ENCODE measurements at regions not wholly inside any gene's neighbourhood (a gene's known extent, or its start where the extent isn't known, plus 50 kb on each side); places are given as distances from the start of the nearest gene placed in this dataset.
"Not testable (repeated sequence)": the region's sequence is repeated elsewhere in the genome, so short reads cannot be mapped to it uniquely, and the experiment has no call there.

DNA sequence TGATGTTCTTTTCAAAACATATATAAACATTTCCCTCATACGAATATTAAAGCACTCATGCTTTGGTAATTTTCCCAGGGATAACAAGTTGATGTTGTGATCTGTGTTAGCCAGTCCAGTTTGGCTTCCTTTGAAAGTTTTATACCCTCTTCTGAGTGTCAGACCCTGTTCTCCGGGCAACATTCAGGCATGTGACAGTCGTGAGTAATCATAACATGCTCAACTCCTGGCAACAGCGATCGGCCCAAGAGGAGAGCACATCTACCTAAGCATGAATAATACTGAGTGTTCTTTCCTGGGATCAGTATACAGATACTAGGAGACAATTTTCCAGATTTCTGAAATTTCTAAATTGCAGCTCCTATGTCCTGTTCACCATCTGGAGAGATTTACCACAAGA is 1086.4 kb downstream of the CDH8 start:
- Histone ChIP-seq H3K27me3 (no peaks in the 10 kb centered on the region), H3K4me3 (no peak overlapping the region), H3K4me1 (no peaks in the 10 kb centered on the region), H3K9me3 (no peaks in the 10 kb centered on the region), H3K36me3 (no peaks in the 10 kb centered on the region), H3K27ac (replicated peaks in 1 of 4) (no peak overlapping the region)
- 46% methylated on average over 5 of the region's 5 CpGs for WGBS
- intact Hi-C loops (cut with DNase I) = no loop called here
- TF ChIP-seq, protein P1, sequence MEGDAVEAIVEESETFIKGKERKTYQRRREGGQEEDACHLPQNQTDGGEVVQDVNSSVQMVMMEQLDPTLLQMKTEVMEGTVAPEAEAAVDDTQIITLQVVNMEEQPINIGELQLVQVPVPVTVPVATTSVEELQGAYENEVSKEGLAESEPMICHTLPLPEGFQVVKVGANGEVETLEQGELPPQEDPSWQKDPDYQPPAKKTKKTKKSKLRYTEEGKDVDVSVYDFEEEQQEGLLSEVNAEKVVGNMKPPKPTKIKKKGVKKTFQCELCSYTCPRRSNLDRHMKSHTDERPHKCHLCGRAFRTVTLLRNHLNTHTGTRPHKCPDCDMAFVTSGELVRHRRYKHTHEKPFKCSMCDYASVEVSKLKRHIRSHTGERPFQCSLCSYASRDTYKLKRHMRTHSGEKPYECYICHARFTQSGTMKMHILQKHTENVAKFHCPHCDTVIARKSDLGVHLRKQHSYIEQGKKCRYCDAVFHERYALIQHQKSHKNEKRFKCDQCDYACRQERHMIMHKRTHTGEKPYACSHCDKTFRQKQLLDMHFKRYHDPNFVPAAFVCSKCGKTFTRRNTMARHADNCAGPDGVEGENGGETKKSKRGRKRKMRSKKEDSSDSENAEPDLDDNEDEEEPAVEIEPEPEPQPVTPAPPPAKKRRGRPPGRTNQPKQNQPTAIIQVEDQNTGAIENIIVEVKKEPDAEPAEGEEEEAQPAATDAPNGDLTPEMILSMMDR (IDR thresholded peaks at IDR 0.05) = no peak
- TF ChIP-seq EP300 (IDR thresholded peaks at IDR 0.05) (no peak), POLR2AphosphoS5 (IDR thresholded peaks at IDR 0.05) (no peak)
- DNase-seq (ENCODE audit: extremely low spot score) = no peak

DNA sequence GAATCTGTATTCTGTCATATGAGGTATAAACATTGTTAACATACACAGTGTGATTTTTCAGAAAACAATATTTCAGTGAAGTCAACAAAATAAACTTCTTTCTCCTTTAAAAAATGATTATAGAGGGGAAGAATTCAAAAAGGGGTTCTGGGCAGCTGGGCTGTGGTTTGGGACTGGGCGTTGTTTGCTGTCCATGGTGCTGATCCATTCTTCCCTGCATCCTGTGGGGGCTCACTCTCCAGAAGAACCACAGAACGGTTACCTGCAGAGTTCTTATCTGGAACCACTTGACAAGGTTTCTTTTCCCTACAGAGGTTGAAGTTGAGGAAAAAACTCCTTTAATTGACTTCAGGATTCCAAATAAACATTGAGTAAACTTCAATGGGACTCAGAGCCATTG is 1091.0 kb downstream of the CDH8 start:
- no peaks in the 10 kb centered on the region for H3K36me3 ChIP-seq
- intact Hi-C loops (cut with DNase I) = no loop called here

DNA sequence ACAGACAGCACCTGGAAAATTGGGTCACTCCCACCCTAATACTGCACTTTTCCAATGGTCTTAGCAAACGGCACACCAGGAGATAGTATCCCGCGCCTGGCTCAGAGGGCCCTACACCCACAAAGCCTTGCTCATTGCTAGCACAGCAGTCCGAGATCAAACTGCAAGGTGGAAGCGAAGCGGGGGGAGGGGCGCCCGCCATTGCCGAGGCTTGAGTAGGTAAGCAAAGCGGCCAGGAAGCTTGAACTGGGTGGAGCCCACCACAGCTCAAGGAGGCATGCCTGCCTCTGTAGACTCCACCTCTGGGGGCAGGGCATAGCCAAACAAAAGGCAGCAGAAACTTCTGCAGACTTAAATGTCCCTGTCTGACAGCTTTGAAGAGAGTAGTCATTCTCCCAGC is 1100.0 kb downstream of the CDH8 start:
- H3K4me1 ChIP-seq; H3K27ac ChIP-seq (replicated peaks in 1 of 4); intact Hi-C loops (cut with DNase I); H3K36me3 ChIP-seq; H3K27me3 ChIP-seq; H3K4me3 ChIP-seq; DNase-seq (ENCODE audit: extremely low spot score); H3K9me3 ChIP-seq: not testable (repeated sequence)
- WGBS = 91% methylated on average over 9 of the region's 10 CpGs

More for the DNA sequence above, 1091.0 kb downstream of the CDH8 start:
- 0% methylated on average over 2 of the region's 2 CpGs for WGBS
- H3K9me3 ChIP-seq = peaks cover 0 to 4% (median 0%) of the 10 kb centered on the region in 4 donors
- TF ChIP-seq EP300 (IDR thresholded peaks at IDR 0.05) (no peak), POLR2A (IDR thresholded peaks at IDR 0.05; ENCODE audit: low read depth) (no peak), POLR2AphosphoS5 (IDR thresholded peaks at IDR 0.05) (no peak)
- TF ChIP-seq, protein P1 (IDR thresholded peaks at IDR 0.05) = no peak
- H3K27ac ChIP-seq (replicated peaks in 1 of 4) = no peak overlapping the region
- H3K4me1 ChIP-seq = no peaks in the 10 kb centered on the region
- no peak for DNase-seq (ENCODE audit: extremely low spot score)
- no peaks in the 10 kb centered on the region for H3K27me3 ChIP-seq
- H3K4me3 ChIP-seq = no peak overlapping the region

DNA sequence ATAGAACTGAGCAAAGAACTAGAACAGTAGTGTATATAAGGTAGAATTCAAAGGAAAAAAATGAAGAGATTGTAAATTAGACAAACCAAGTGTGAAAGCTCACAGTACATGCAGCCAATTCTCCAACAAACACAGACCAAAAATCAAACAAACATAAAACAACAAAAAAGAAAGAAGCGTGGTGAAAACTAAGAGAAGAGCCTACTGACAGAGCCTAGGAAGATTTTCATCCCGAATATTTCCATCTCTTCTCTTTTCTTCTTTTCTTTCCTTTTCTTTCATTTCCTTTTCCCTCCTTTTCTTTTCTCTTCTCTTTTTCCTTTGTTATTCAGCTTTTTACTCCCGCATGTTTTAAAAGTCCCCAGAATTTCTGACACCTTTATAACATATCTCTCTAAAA is 1103.6 kb downstream of the CDH8 start:
- no peaks in the 10 kb centered on the region for H3K27me3 ChIP-seq
- no peaks in the 10 kb centered on the region for H3K4me1 ChIP-seq
- H3K9me3 ChIP-seq = no peaks in the 10 kb centered on the region
- no peak for TF ChIP-seq EP300 (IDR thresholded peaks at IDR 0.05)
- no peak for TF ChIP-seq POLR2AphosphoS5 (IDR thresholded peaks at IDR 0.05)
- TF ChIP-seq POLR2A (IDR thresholded peaks at IDR 0.05; ENCODE audit: low read depth) = no peak
- TF ChIP-seq, protein P1 (IDR thresholded peaks at IDR 0.05) = no peak
- H3K4me3 ChIP-seq = no peak overlapping the region
- no peak overlapping the region for H3K27ac ChIP-seq (replicated peaks in 1 of 4)
- WGBS = 84% methylated on average over 3 of the region's 3 CpGs
- H3K36me3 ChIP-seq = no peaks in the 10 kb centered on the region
- no peak for DNase-seq (ENCODE audit: extremely low spot score)
- intact Hi-C loops (cut with DNase I) = no loop called here

DNA sequence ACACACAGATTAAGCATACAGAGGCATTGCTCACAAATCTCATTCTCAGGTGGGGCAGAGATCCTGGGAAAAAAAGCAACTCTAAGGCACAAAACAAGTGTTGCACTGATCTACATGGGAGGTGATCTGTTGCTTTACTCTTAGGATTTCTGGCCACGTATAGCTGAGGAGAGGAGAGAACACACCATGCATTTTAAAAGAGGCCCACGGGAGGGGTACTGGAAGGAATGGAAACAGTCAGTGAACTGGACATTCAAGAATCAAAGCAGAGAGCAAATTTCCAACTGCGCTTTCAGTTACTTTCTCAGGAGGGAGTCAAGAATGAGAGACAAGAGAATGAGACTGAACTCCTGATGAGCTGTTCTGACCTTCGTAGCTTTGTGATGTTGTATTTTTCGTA is 1105.9 kb downstream of the CDH8 start:
- TF ChIP-seq EP300 (IDR thresholded peaks at IDR 0.05) (no peak), POLR2AphosphoS5 (IDR thresholded peaks at IDR 0.05) (no peak), POLR2A (IDR thresholded peaks at IDR 0.05; ENCODE audit: low read depth) (no peak)
- TF ChIP-seq, protein P1 (IDR thresholded peaks at IDR 0.05) = no peak
- no peak for DNase-seq (ENCODE audit: extremely low spot score)
- no peaks in the 10 kb centered on the region for H3K36me3 ChIP-seq
- H3K4me1 ChIP-seq = no peaks in the 10 kb centered on the region
- intact Hi-C loops (cut with DNase I) = no loop called here
- H3K27ac ChIP-seq (replicated peaks in 1 of 4) = no peak overlapping the region
- no peak overlapping the region for H3K4me3 ChIP-seq
- no peaks in the 10 kb centered on the region for H3K9me3 ChIP-seq
- no peaks in the 10 kb centered on the region for H3K27me3 ChIP-seq
- 79% methylated on average over 5 of the region's 5 CpGs for WGBS
